ENCODE measurements at regions not wholly inside any gene's neighbourhood (a gene's known extent, or its start where the extent isn't known, plus 50 kb on each side); places are given as distances from the start of the nearest gene placed in this dataset.
"Not testable (repeated sequence)": the region's sequence is repeated elsewhere in the genome, so short reads cannot be mapped to it uniquely, and the experiment has no call there.

- no peak overlapping the region for H3K4me3 ChIP-seq (ENCODE audit: low read length)
- DNase-seq (ENCODE audit: low read depth, low spot score) = no peak
These were observed 271.9 kb downstream of the C7orf25 start for GRCh38 chr7:42639930-42640329.

- not testable (repeated sequence) for H3K4me3 ChIP-seq (ENCODE audit: low read length); DNase-seq (ENCODE audit: low read depth, low spot score)
These were observed 275.5 kb downstream of the C7orf25 start for GRCh38 chr7:42636380-42636779.

- H3K4me3 ChIP-seq (ENCODE audit: low read length) = no peak overlapping the region
- no peak for DNase-seq (ENCODE audit: low read depth, low spot score)
These were observed 283.8 kb downstream of the C7orf25 start for GRCh38 chr7:42628054-42628453.

GRCh38 chr7:42627626-42628025 lies 284.2 kb downstream of the C7orf25 start:
- no peak for DNase-seq (ENCODE audit: low read depth, low spot score)
- no peak overlapping the region for H3K4me3 ChIP-seq (ENCODE audit: low read length)

- no peak overlapping the region for H3K4me3 ChIP-seq (ENCODE audit: low read length)
- no peak for DNase-seq (ENCODE audit: low read depth, low spot score)
These were observed 284.8 kb downstream of the C7orf25 start for GRCh38 chr7:42627101-42627500.

- no peak for DNase-seq (ENCODE audit: low read depth, low spot score)
- H3K4me3 ChIP-seq (ENCODE audit: low read length) = no peak overlapping the region
These were observed 286.4 kb downstream of the C7orf25 start for GRCh38 chr7:42625421-42625820.

- no peak overlapping the region for H3K4me3 ChIP-seq (ENCODE audit: low read length)
These were observed 287.4 kb downstream of the C7orf25 start for GRCh38 chr7:42624471-42624870.

GRCh38 chr7:42621543-42622219 lies 290.2 kb downstream of the C7orf25 start:
- DNase-seq (ENCODE audit: low read depth, low spot score) = no peak
- H3K4me3 ChIP-seq (ENCODE audit: low read length) = no peak overlapping the region

More at GRCh38 chr7:42624471-42624870, 287.4 kb downstream of the C7orf25 start:
- no peak for DNase-seq (ENCODE audit: low read depth, low spot score)

GRCh38 chr7:42618651-42619360 lies 293.1 kb downstream of the C7orf25 start:
- DNase-seq (ENCODE audit: low read depth, low spot score) = no peak
- H3K4me3 ChIP-seq (ENCODE audit: low read length) = no peak overlapping the region

- DNase-seq (ENCODE audit: low read depth, low spot score) = no peak
- H3K4me3 ChIP-seq (ENCODE audit: low read length) = no peak overlapping the region
These were observed 293.9 kb downstream of the C7orf25 start for GRCh38 chr7:42617806-42618457.

- H3K4me3 ChIP-seq (ENCODE audit: low read length) = no peak overlapping the region
- no peak for DNase-seq (ENCODE audit: low read depth, low spot score)
These were observed 294.7 kb downstream of the C7orf25 start for GRCh38 chr7:42617071-42617765.

- no peak for DNase-seq (ENCODE audit: low read depth, low spot score)
These were observed 297.2 kb downstream of the C7orf25 start for GRCh38 chr7:42614636-42615035.

GRCh38 chr7:42611961-42612360 lies 299.9 kb downstream of the C7orf25 start:
- DNase-seq (ENCODE audit: low read depth, low spot score) = no peak
- no peak overlapping the region for H3K4me3 ChIP-seq (ENCODE audit: low read length)

More at GRCh38 chr7:42614636-42615035, 297.2 kb downstream of the C7orf25 start:
- no peak overlapping the region for H3K4me3 ChIP-seq (ENCODE audit: low read length)

GRCh38 chr7:42611289-42611928 lies 300.5 kb downstream of the C7orf25 start:
- no peak for DNase-seq (ENCODE audit: low read depth, low spot score)
- no peak overlapping the region for H3K4me3 ChIP-seq (ENCODE audit: low read length)

GRCh38 chr7:42606193-42606905 lies 305.5 kb downstream of the C7orf25 start:
- DNase-seq (ENCODE audit: low read depth, low spot score) = no peak

GRCh38 chr7:42605406-42606192 lies 306.3 kb downstream of the C7orf25 start:
- no peak for DNase-seq (ENCODE audit: low read depth, low spot score)
- no peak overlapping the region for H3K4me3 ChIP-seq (ENCODE audit: low read length)

More at GRCh38 chr7:42606193-42606905, 305.5 kb downstream of the C7orf25 start:
- no peak overlapping the region for H3K4me3 ChIP-seq (ENCODE audit: low read length)

- H3K4me3 ChIP-seq (ENCODE audit: low read length) = no peak overlapping the region
These were observed 308.4 kb downstream of the C7orf25 start for GRCh38 chr7:42603496-42603895.

GRCh38 chr7:42597300-42597699 lies 314.6 kb downstream of the C7orf25 start:
- no peak overlapping the region for H3K4me3 ChIP-seq (ENCODE audit: low read length)
- DNase-seq (ENCODE audit: low read depth, low spot score) = no peak

More at GRCh38 chr7:42603496-42603895, 308.4 kb downstream of the C7orf25 start:
- no peak for DNase-seq (ENCODE audit: low read depth, low spot score)
